C4-2B (cell line): ENCODE measurements at regions not wholly inside any gene's neighbourhood (a gene's known extent, or its start where the extent isn't known, plus 50 kb on each side); places are given as distances from the start of the nearest gene placed in this dataset.

Source experiments
- H3K27ac ChIP-seq: fragments of 450-650 bp; 2 replicates; pipeline ENCODE4 v1.5.1; 2017
- ZFX ChIP-seq: fragments of 450-650 bp; IDR thresholded peaks from 2 replicates; pipeline ENCODE4 v1.6.1; 2017
- TF ChIP-seq, protein P1 (sequence below): fragments of 450-650 bp; conservative IDR thresholded peaks from 2 replicates; pipeline ENCODE4 v1.5.1; 2017; ENCODE audit warnings: mild to moderate bottlenecking

DNA sequence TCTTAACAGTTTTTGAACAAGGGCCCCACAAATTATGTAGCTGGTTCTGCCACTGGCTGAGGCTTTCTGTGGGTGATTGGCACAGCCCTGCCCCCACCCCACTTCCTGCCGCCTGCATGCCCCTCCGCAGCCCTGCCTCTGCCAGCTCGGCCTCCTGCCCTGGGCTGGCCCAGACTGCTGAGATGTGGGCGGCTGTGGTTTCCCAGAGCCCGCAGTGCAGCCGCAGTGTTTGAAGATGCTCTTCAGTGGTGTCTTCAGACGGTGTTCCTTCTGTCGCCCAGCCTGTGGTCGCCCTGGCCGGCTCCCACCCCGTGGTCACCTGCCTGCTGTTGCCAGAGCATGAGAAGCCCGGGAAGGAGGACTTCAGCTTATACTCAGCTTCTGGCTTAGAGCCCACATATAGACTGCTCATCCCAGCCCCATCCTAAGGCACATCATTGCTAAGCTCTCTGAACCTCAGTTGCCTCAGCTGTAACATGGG is 154.3 kb downstream of the VEGFA start:
- TF ChIP-seq, protein P1, sequence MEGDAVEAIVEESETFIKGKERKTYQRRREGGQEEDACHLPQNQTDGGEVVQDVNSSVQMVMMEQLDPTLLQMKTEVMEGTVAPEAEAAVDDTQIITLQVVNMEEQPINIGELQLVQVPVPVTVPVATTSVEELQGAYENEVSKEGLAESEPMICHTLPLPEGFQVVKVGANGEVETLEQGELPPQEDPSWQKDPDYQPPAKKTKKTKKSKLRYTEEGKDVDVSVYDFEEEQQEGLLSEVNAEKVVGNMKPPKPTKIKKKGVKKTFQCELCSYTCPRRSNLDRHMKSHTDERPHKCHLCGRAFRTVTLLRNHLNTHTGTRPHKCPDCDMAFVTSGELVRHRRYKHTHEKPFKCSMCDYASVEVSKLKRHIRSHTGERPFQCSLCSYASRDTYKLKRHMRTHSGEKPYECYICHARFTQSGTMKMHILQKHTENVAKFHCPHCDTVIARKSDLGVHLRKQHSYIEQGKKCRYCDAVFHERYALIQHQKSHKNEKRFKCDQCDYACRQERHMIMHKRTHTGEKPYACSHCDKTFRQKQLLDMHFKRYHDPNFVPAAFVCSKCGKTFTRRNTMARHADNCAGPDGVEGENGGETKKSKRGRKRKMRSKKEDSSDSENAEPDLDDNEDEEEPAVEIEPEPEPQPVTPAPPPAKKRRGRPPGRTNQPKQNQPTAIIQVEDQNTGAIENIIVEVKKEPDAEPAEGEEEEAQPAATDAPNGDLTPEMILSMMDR: no peak
- TF ChIP-seq ZFX: no peak
- no peak overlapping the region for H3K27ac ChIP-seq

DNA sequence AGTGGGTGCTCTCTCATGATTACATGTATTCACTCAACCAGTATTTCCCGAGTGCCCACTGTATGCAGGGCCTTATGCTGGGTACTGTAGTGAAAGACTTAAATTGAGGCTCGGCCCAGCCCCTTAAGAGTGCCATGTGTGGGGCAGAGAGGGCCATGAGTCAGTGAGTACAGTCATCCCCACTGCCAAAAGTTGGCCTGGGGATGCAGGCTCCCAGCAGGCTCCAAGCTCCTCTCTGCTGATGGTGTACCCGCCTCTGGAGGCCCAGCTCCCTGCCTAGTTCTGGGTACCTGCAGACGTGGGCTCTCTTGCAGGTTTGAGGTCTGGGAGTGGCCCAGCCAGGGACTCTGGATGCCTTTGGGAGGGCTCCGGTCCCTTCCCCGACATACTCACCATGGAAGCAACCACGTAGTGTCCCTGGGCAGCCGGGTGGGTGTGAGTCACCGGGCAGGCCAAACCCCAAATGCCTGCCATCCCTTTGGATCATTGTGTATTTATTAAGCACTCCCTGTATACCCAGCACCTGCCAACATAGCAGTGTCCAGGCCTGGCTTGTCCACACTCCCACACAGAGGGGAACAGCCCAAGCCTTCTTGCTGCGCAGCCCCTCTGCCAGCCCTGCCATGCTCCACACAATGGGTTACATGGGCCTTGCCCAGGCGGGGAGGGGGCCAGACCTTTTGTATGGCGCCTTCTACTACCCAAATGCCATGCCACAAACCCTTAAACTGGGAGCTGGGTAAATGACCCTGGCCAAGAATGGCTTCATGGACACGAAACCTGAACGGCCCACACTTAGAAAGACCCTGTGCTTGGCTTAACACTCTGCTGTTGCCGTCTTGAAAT is 153.6 kb downstream of the VEGFA start:
- no peak for TF ChIP-seq ZFX
- TF ChIP-seq, protein P1: no peak
- no peak overlapping the region for H3K27ac ChIP-seq

DNA sequence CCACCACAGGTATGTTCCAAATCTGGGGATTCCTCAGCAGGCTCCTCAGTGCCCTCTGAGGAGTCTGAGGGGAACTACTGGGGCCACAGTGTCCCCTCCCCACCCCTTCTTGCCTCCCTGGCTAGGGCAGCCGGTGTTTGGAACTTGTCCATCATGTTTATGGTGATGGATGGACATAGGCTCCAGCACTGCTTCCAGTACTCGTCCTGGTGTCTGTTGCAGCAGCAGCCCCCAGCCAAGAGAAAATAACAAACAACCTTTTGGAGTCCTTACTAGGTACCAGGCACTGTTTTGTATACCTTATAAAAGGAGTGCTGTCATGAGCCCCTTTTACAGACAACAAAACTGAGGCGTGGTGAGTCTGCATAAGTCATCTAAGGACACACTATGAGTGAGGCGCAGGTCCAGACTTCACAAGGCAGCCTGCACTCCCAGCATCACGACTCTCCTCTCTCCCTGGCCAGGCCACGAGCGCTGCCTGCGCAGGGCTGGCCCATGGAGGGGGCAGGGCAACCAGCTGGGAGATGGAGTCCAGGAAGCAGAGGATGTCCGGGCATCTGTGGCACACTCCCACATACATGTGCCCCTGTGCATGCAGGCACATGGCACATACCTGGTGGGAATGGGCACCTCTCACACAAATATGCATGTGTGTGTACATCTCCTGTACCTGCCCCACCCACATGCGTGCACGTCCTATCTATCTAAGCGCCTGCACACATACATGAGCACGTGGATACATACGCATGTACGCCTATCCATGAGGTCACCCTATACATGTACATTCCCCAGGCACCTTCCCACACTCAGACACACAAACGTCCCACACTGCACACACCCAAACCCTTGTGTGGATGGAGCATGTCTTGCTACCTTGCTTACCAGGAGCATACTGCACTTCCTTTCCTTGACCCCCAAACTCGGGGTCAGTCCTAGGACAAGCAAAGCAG is 152.7 kb downstream of the VEGFA start:
- H3K27ac ChIP-seq: no peak overlapping the region

DNA sequence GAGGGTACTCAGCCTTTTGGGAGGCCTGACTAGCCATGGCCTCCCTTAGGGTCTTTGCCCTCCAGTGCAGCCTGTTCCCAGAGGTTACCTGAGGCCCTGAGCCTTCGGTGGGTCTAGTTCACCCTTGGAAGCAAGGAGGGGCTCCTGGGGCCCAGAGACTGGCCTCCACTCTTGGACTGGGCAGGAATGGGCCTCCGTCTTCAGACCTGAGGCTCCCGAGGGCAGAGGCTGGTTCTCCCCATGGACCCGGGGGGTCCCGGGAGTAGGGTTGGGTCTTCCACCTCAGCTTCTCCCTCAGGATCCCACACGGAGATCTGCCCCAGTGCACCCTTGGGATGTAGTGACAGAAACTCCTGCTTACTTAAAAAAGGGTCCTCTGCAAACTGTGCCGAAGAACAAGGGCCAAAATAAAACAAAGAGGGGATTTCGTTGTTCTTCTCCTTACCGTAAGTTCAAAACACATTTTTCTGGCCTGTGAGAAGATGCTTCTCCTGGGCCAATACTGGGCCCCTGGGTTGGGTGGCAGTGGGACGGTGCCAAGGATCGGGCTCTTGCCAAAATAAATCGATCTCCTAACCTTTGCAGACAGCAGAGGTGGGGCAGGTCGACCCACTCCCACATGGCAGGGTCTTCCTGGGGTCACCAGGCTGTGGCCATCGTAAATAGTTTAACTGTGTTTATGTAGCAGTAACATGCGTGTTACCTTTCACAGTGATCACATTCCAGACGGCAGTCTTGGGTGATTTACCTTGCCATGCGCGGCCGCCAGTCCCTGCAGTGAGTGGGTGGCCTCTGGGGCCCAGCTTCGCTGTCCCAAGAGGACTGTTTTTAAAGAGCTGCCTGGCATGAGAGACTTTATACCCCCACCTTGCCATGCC is 151.8 kb downstream of the VEGFA start:
- TF ChIP-seq, protein P1: no peak
- TF ChIP-seq ZFX: no peak
- H3K27ac ChIP-seq: no peak overlapping the region

More for the DNA sequence above, 152.7 kb downstream of the VEGFA start:
- TF ChIP-seq ZFX: no peak
- TF ChIP-seq, protein P1: no peak

DNA sequence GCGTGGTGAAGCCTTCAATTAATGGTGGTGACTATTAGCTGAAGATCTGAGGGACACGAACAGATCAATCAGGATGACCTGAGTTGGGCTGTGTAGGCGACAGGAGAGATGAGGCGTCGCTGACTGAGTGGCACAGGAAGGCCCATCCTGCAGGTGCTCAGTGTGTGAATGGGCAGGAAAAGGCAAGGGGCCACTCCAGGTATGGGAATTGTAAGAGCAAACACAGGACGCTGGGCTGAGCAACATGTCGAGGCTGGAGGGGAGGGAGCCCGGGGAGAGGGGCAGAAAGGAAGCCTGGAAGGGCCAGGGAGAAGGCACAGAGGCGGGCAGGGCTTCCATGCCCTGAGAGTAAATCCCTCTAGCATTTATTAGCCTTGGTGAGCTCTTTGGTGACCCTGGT is 151.0 kb downstream of the VEGFA start:
- no peak overlapping the region for H3K27ac ChIP-seq
- TF ChIP-seq ZFX: no peak
- TF ChIP-seq, protein P1: no peak

DNA sequence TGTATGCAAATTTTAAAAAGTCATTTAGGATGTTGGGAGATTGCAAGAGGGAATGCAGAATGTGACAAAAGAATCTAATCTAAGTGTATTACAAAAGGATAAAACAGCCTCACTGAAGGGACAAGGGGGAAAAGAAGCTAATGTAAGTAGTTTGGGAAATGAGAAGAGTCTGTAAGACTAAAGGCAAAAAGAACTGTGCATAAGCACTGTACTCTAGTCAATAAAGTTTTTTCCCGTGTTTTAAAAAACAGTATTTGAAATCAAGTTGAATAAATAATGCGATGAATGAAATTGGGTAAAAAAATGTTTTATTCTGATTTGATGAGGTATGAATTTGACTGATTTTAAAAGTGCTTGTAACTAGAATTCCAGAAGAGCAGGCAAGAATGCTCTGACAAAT is 149.8 kb downstream of the VEGFA start:
- TF ChIP-seq ZFX: no peak
- TF ChIP-seq, protein P1: no peak
- no peak overlapping the region for H3K27ac ChIP-seq
